ENCODE measurements at regions not wholly inside any gene's neighbourhood (a gene's known extent, or its start where the extent isn't known, plus 50 kb on each side); places are given as distances from the start of the nearest gene placed in this dataset.

DNA sequence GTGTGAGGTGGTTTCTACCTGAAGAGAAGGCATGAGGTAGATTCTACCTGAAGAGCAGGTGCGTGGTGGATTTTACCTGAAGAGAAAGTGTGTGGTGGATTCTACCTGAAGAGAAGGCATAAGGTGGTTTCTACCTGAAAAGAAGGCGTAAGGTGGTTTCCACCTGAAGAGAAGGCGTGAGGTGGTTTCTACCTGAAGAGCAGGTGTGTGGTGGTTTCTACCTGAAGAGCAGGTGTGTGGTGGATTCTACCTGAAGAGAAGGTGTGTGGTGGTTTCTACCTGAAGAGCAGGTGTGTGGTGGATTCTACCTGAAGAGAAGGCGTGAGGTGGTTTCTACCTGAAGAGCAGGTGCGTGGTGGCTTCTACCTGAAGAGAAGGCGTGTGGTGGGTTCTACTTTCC lies 192.8 kb downstream of the MED10 start:
- Histone ChIP-seq H3K4me3 (ENCODE audit: low read length in 3 of 3) (no peak overlapping the region), H3K4me1 (ENCODE audit: control insufficient read depth in 2 of 3, insufficient read depth in 2 of 3, low read depth in 1 of 3, low read length in 3 of 3) (no peaks in the 10 kb centered on the region), H3K27me3 (ENCODE audit: control insufficient read depth, insufficient read depth, low read length) (no peaks in the 10 kb centered on the region), H3K9me3 (ENCODE audit: control insufficient read depth in 2 of 3, insufficient read depth in 1 of 3, low read length in 3 of 3) (no peaks in the 10 kb centered on the region), H3K36me3 (ENCODE audit: control insufficient read depth in 2 of 3, insufficient read depth in 3 of 3, low read length in 3 of 3) (no peaks in the 10 kb centered on the region), H3K9ac (ENCODE audit: low read length in 3 of 3) (no peak overlapping the region), H3K27ac (ENCODE audit: low read depth in 2 of 2, low read length in 2 of 2) (no peak overlapping the region)
- FAIRE-seq (no peak), DNase-seq (no peak)
- TF ChIP-seq, protein P1, sequence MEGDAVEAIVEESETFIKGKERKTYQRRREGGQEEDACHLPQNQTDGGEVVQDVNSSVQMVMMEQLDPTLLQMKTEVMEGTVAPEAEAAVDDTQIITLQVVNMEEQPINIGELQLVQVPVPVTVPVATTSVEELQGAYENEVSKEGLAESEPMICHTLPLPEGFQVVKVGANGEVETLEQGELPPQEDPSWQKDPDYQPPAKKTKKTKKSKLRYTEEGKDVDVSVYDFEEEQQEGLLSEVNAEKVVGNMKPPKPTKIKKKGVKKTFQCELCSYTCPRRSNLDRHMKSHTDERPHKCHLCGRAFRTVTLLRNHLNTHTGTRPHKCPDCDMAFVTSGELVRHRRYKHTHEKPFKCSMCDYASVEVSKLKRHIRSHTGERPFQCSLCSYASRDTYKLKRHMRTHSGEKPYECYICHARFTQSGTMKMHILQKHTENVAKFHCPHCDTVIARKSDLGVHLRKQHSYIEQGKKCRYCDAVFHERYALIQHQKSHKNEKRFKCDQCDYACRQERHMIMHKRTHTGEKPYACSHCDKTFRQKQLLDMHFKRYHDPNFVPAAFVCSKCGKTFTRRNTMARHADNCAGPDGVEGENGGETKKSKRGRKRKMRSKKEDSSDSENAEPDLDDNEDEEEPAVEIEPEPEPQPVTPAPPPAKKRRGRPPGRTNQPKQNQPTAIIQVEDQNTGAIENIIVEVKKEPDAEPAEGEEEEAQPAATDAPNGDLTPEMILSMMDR (IDR thresholded peaks at IDR 0.05; ENCODE audit: borderline replicate concordance, extremely low read depth, insufficient read depth) = no peak
- intact Hi-C loops (cut with DNase I) = no loop called here

DNA sequence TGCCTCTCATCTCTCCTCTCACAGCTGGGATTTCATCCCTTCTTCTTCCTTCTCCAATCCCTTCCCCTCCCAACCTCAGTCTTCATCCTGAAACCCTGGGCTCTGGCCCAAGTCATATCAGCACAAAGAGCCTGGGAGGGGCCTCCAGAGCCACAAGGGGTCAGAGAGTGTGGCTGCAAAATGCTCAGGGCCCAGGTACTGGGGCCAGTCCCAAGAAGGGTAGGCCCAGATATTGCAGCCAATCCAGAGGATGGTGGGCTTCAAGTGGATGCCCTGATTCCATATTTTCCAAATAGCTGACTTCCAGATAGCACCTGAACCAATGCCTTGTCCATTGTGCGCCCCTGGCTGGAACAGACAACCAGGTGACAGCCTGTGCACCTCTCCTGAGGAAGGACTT lies 193.9 kb downstream of the MED10 start:
- Histone ChIP-seq H3K9ac (ENCODE audit: low read length in 3 of 3) (no peak overlapping the region), H3K9me3 (ENCODE audit: control insufficient read depth in 2 of 3, insufficient read depth in 1 of 3, low read length in 3 of 3) (no peaks in the 10 kb centered on the region), H3K4me3 (ENCODE audit: low read length in 3 of 3) (no peak overlapping the region), H3K27me3 (ENCODE audit: control insufficient read depth, insufficient read depth, low read length) (no peaks in the 10 kb centered on the region), H3K27ac (ENCODE audit: low read depth in 2 of 2, low read length in 2 of 2) (no peak overlapping the region), H3K36me3 (ENCODE audit: control insufficient read depth in 2 of 3, insufficient read depth in 3 of 3, low read length in 3 of 3) (no peaks in the 10 kb centered on the region), H3K4me1 (ENCODE audit: control insufficient read depth in 2 of 3, insufficient read depth in 2 of 3, low read depth in 1 of 3, low read length in 3 of 3) (no peaks in the 10 kb centered on the region)
- intact Hi-C loops (cut with DNase I) = no loop called here
- DNase-seq (no peak), FAIRE-seq (no peak)
- TF ChIP-seq, protein P1 (IDR thresholded peaks at IDR 0.05; ENCODE audit: borderline replicate concordance, extremely low read depth, insufficient read depth) = no peak

DNA sequence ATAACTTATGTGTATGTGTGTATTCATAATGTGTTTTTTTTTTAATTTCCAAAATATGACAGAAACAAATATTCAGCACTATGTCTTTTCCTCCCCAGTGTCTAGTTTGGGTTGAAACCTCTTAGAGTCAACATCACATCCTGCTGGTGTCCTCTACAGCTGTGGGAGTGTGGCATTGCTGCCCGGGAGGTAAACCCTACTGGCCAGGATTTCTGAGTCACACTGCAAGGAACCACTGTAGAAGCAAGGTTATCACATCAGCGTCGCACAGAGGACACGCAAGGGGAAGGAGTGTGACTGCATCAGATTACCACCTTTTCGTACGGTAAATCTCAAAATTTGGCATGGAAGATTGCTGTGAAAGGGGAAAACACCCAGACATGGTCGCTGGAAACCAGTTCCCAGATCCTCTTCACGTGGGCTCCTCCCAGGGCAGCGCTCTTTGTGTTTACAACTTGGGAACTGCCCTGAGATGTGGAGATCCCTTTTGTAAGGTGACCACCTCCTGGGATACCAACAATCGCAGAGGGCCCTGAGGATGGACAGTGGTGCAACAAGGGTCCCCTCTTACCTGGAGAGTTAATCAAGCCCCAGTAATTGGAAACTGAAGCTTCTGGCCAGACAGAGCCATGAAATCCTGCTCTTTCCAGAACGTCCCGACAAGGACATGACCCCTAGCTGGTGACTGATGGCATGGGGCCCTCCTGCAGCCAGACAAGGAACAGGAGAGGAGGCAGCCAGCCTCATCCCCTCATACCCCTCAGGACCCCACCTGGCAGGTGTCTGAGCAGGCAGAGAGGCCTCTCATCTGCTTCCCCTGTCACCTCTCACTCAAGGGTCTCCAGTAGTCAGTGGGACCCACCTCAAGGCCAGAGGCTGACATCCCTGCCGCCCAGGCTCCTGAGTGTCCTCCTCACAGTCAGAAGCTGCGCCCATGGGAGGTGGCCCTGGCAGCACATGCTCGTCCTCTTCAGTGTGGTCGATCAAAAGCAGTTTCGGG lies 194.7 kb downstream of the MED10 start:
- Histone ChIP-seq H3K36me3 (ENCODE audit: control insufficient read depth in 2 of 3, insufficient read depth in 3 of 3, low read length in 3 of 3) (no peaks in the 10 kb centered on the region), H3K9me3 (ENCODE audit: control insufficient read depth in 2 of 3, insufficient read depth in 1 of 3, low read length in 3 of 3) (no peaks in the 10 kb centered on the region), H3K27ac (ENCODE audit: low read depth in 2 of 2, low read length in 2 of 2) (no peak overlapping the region), H3K4me3 (ENCODE audit: low read length in 3 of 3) (no peak overlapping the region), H3K4me1 (ENCODE audit: control insufficient read depth in 2 of 3, insufficient read depth in 2 of 3, low read depth in 1 of 3, low read length in 3 of 3) (no peaks in the 10 kb centered on the region), H3K27me3 (ENCODE audit: control insufficient read depth, insufficient read depth, low read length) (no peaks in the 10 kb centered on the region), H3K9ac (ENCODE audit: low read length in 3 of 3) (no peak overlapping the region)
- no peak for DNase-seq
- intact Hi-C loops (cut with DNase I) = no loop called here
- TF ChIP-seq, protein P1 (IDR thresholded peaks at IDR 0.05; ENCODE audit: borderline replicate concordance, extremely low read depth, insufficient read depth) = no peak
- no peak for FAIRE-seq
